Right cardiac atrium (tissue), 5 donors: ENCODE measurements at regions not wholly inside any gene's neighbourhood (a gene's known extent, or its start where the extent isn't known, plus 50 kb on each side); places are given as distances from the start of the nearest gene placed in this dataset.

Experiments
- ATAC-seq, 2 donors: fragments of 200-7000 bp; cut with Tn5 transposase; one replicate each; pipeline versions ENCODE4 v1.8.0 to v1.9.1; 2020; ENCODE audit warnings: moderate library complexity in 2 of 2, mild to moderate bottlenecking in 1 of 2
- DNase-seq, 3 donors: peaks; one replicate each; pipeline ENCODE4 v3.0.0-alpha.2; 2020
- H3K27ac ChIP-seq: one replicate; pipeline ENCODE4 v1.5.1; 2013; ENCODE audit warnings: mild to moderate bottlenecking, low read length, control low read depth, moderate library complexity
- H3K27me3 ChIP-seq: one replicate; pipeline ENCODE4 v1.6.1; 2013; ENCODE audit not compliant: control insufficient read depth, insufficient read depth
- H3K4me1 ChIP-seq: one replicate; pipeline ENCODE4 v1.6.1; 2013; ENCODE audit warnings: low read length; ENCODE audit not compliant: control insufficient read depth, insufficient read depth
- H3K4me3 ChIP-seq: one replicate; pipeline ENCODE4 v1.5.1; 2013; ENCODE audit warnings: low read length, control low read depth
- H3K9me3 ChIP-seq: one replicate; pipeline ENCODE4 v1.6.1; 2013; ENCODE audit warnings: low read length; ENCODE audit not compliant: control insufficient read depth
- WGBS: extraction: QIAGEN DNeasy Blood & Tissue Kit; methylation state at CpG from one replicate; pipeline ENCODE4 v1.1.7; 2013; 5-methylcytosine and 5-hydroxymethylcytosine counted together
- intact Hi-C, 4 donors: fragments of 100-400 bp; cut with DNase I; formaldehyde crosslinking; loops; one replicate each; pipeline versions ENCODE4 v1.11.0 to v1.14.0; 2022 to 2023
- donor health status: healthy with polysubstance abuse.
- donor health status: DM: no; HTN: yes; CAD: no.
- donor health status: DM: no; HTN: no; CAD: no.
- donor health status: DM: no; HTN: yes; CAD: no; lungs with severe emphysema.
- donor health status: DM: yes; HTN: yes; CAD: no.

DNA sequence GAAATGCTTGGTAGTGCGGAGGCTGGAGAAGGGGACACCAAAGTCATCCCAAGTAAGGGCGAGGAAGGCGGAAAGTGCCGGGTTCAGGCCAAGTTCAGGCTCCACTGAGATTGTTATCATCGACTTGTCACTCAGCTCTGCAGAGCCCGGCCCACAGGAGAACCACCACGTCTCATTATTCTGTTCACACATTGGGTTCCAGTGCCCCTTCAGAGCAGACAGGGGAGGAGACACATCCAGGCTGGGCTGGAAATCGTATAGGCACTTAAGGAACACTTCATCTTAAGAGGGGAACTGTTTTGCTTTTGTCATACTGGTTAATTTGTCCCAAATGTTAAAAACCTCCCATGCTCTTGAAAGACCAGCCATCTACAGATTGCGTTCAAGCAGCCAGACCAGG is 118.3 kb upstream of the ADAMTS18 start:
- ATAC-seq (no peak), DNase-seq (no peak)
- H3K9me3 ChIP-seq: no peaks in the 10 kb centered on the region
- 64% methylated on average over 9 of the region's 9 CpGs for WGBS
- H3K27ac ChIP-seq: no peak overlapping the region
- no peak overlapping the region for H3K4me3 ChIP-seq
- peaks cover 1% of the 10 kb centered on the region for H3K4me1 ChIP-seq
- intact Hi-C loops: no loop called here
- H3K27me3 ChIP-seq: no peaks in the 10 kb centered on the region

DNA sequence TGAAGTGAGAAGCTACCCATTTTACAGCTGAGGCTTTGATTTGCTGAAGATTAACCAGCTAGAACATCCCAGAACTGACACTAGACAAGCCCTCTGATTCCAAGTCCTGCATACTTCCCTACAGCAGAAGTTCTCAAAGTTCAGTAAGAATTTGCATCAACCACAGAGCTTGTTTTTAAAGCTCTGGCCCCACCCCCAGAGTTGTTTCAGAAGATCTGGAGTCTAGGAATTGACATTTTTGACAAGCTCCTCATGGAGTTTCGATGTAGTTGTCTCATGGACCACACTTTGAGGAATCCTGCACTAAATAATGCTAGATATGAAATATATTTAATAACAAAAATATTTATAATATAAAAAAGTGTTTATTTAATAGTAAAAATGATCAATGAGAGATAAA is 120.3 kb upstream of the ADAMTS18 start:
- H3K9me3 ChIP-seq: no peaks in the 10 kb centered on the region
- ATAC-seq (no peak), DNase-seq (no peak)
- 82% methylated on average over 1 of the region's 1 CpG for WGBS
- H3K27ac ChIP-seq: no peak overlapping the region
- intact Hi-C loops: no loop called here
- H3K4me1 ChIP-seq: no peaks in the 10 kb centered on the region
- no peak overlapping the region for H3K4me3 ChIP-seq
- no peaks in the 10 kb centered on the region for H3K27me3 ChIP-seq

- no peak overlapping the region for H3K4me3 ChIP-seq
- intact Hi-C loops: no loop called here
- H3K4me1 ChIP-seq: no peaks in the 10 kb centered on the region
- ATAC-seq (no peak), DNase-seq (no peak)
- 75% methylated on average over 12 of the region's 12 CpGs for WGBS
- H3K9me3 ChIP-seq: no peaks in the 10 kb centered on the region
- H3K27ac ChIP-seq: no peak overlapping the region
- H3K27me3 ChIP-seq: no peaks in the 10 kb centered on the region
Observed at GRCh38 chr16:77555791-77556190, 121.0 kb upstream of the ADAMTS18 start.

DNA sequence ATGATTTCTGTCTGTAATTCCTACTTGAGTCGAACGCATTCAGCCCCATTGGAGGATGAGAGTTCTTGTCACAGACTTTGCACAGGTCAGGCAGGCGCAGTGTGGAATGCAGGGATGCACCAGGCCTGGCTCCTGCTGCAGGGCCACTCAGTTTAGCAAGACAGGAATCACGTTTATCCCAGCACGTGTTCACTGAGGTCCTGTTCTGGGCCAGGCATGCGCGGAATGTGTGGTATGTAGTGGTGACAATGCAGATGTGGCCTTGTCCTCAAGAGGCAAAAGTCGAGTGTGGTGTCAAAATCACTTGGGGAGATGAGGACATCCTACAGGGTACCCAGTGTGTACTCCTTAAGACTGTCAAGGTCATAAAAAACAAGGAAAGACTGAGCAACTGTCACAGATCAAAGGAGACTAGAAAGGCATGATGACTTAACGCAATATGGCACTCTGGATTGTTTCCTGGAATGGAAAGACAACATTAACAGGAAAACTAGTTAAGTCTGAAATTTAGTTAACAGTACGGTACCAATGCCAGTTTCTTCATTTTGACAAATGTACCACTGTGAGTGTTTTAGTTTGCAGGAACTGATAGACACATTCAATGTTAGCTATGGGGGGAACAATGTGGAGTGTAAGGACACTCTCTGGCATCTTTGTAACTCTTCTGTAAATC is 121.5 kb upstream of the ADAMTS18 start:
- ATAC-seq (no peak), DNase-seq (no peak)
- Histone ChIP-seq H3K27ac (no peak overlapping the region), H3K4me1 (no peaks in the 10 kb centered on the region), H3K27me3 (no peaks in the 10 kb centered on the region), H3K4me3 (no peak overlapping the region), H3K9me3 (no peaks in the 10 kb centered on the region)
- intact Hi-C loops: no loop called here
- 61% methylated on average over 10 of the region's 10 CpGs for WGBS

GRCh38 chr16:77557385-77557784 is 122.6 kb upstream of the ADAMTS18 start:
- intact Hi-C loops: no loop called here
- WGBS: 75% methylated on average over 2 of the region's 2 CpGs
- DNase-seq (no peak), ATAC-seq (no peak)
- Histone ChIP-seq H3K27me3 (no peaks in the 10 kb centered on the region), H3K4me1 (no peaks in the 10 kb centered on the region), H3K4me3 (no peak overlapping the region), H3K27ac (no peak overlapping the region), H3K9me3 (no peaks in the 10 kb centered on the region)

DNA sequence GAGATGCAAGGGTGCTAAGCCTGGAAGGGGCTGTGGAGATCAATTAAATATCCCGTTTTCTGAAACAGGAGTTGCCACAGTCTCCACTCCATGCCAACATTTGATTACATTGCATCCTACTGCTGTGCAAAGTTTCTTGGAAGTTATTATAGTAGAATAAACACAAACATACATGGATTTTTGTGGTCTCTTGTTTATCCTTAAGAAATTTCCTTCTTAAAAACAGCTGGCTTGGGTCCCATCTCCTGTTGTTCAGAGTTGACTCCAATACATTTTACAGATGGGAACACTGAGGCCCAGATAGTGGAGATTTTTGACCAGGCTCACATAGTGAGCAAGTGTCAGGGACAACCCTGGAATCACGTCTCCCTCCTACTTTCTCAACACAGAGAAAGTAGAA is 124.0 kb upstream of the ADAMTS18 start:
- ATAC-seq: no peak
- Histone ChIP-seq H3K4me3 (no peak overlapping the region), H3K27me3 (no peaks in the 10 kb centered on the region), H3K27ac (no peak overlapping the region), H3K9me3 (no peaks in the 10 kb centered on the region), H3K4me1 (no peaks in the 10 kb centered on the region)
- DNase-seq: no peak
- intact Hi-C loops: no loop called here
- WGBS: 77% methylated on average over 2 of the region's 2 CpGs

DNA sequence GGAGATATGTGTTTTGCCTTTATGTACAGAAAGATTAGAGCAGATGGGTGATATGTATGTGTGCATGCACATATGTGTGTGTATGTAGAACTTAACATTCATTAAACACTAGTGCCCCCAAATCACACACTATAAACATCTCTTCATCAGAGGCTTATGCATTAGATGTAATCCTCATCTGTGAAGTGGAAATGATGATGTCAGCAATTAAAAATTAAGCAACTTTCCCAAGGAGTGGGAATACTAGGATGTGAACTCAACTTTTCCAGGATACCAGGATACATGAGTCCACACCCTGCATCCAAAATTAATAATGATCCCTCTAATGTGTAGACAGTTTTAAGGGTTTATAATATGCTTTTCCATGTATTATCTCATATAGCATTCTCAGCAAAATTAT is 127.7 kb upstream of the ADAMTS18 start:
- H3K27me3 ChIP-seq: no peaks in the 10 kb centered on the region
- no peak overlapping the region for H3K27ac ChIP-seq
- intact Hi-C loops: no loop called here
- no peak overlapping the region for H3K4me3 ChIP-seq
- ATAC-seq: peak in 1 of 2 donors; percentile 25
- H3K9me3 ChIP-seq: no peaks in the 10 kb centered on the region
- DNase-seq: no peak
- H3K4me1 ChIP-seq: no peaks in the 10 kb centered on the region

DNA sequence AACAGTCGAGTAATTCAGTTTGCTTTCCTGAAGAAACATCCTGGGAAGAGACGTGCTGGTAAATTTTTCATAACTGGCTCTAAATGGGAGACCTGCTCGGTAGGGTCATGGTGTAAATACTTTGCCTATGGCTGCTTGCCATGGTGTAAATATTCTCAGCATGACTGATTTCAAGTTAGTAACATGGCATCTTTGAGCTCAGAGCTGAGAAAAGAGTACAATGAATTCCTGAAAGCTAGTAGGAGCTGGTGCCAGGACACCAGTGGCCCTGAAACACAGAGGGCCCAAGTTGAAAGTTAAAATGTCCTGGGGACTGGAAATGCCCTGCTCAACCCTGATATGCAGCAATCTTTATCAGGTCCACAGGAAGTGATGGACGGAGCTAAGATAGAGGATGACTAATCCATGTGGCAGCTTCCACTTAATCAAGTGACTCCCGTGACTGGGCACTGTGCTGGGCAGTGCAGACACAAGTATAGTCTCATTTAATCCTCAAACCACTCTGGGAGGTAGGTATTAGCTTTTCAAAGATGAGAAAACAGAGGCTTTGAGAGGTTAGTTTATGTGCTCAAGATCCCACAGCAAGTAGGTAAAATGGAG is 130.1 kb upstream of the ADAMTS18 start:
- Histone ChIP-seq H3K4me1 (no peaks in the 10 kb centered on the region), H3K9me3 (no peaks in the 10 kb centered on the region), H3K4me3 (no peak overlapping the region), H3K27ac (no peak overlapping the region), H3K27me3 (no peaks in the 10 kb centered on the region)
- WGBS: 41% methylated on average over 5 of the region's 5 CpGs
- peak in 1 of 2 donors; percentile 23 for ATAC-seq
- no peak for DNase-seq
- intact Hi-C loops: no loop called here

DNA sequence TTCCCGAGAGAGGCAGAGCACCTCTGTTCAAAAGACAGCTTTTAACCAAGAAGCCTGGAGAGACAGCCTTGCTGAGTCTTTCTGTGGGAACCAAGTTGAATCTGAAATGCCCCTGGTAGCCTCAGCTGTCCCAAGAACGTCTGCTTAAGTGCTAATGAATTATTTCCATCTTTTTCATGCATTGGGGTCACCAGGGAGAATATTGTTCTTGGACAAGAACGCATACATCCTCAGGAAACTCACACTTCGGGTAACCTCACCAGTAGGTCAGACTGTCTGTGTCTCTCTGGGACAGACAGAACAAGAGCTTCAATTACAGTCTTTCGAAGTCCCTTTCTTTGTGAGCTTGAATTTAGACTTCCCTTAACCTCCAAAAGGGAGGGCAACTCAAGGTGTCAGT is 134.6 kb upstream of the ADAMTS18 start:
- 23% methylated on average over 5 of the region's 5 CpGs for WGBS
- H3K27ac ChIP-seq: no peak overlapping the region
- no peak overlapping the region for H3K4me3 ChIP-seq
- H3K27me3 ChIP-seq: no peaks in the 10 kb centered on the region
- intact Hi-C loops: no loop called here
- no peak for DNase-seq
- no peaks in the 10 kb centered on the region for H3K9me3 ChIP-seq
- ATAC-seq: peak in 1 of 2 donors; percentile 80
- no peaks in the 10 kb centered on the region for H3K4me1 ChIP-seq

- no peaks in the 10 kb centered on the region for H3K9me3 ChIP-seq
- no peak overlapping the region for H3K4me3 ChIP-seq
- H3K27ac ChIP-seq: no peak overlapping the region
- H3K27me3 ChIP-seq: no peaks in the 10 kb centered on the region
- WGBS: 77% methylated on average over 1 of the region's 1 CpG
- H3K4me1 ChIP-seq: no peaks in the 10 kb centered on the region
- intact Hi-C loops: no loop called here
- DNase-seq (no peak), ATAC-seq (no peak)
Observed at GRCh38 chr16:77570574-77570973, 135.7 kb upstream of the ADAMTS18 start.

DNA sequence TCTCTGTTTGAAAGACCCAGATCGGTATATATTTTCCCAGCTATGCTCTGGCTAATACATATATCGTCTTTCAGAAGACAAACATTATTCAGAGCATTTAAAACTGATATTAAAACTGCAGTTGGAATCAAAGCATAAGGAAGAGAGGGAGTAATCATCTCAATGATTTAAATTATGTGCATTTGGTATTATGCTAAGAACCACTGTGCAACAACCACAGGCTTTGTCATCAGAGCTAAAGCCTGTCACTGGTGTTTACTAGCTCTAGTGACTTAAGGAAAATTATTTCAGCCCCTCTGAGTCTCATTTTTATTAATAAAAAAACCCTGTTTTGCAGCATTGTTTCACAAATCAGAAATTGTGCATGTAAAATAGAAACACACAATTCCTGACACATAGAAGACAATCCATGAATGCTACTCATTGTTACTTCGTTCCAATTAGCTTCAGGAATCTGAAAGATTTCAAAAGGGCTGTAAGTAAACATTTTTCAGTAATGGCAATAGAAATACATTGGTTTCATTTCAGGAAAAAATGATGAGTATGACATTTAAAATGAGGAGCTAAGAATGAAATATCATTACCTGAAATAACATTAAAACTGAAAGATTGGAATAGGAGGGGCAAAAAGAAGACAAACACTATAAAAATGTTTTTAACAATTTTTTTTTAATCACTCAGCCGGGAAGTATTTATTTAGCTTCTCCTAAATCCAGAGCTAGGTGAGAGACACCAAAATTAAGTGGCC is 136.5 kb upstream of the ADAMTS18 start:
- 38% methylated on average over 4 of the region's 4 CpGs for WGBS
- intact Hi-C loops: no loop called here

More for the DNA sequence above, 136.5 kb upstream of the ADAMTS18 start:
- Histone ChIP-seq H3K4me1 (no peaks in the 10 kb centered on the region), H3K27me3 (no peaks in the 10 kb centered on the region), H3K9me3 (no peaks in the 10 kb centered on the region), H3K27ac (no peak overlapping the region), H3K4me3 (no peak overlapping the region)
- DNase-seq: no peak
- no peak for ATAC-seq
